Retinal pigment epithelial cell (primary cell): ENCODE measurements at regions not wholly inside any gene's neighbourhood (a gene's known extent, or its start where the extent isn't known, plus 50 kb on each side); places are given as distances from the start of the nearest gene placed in this dataset.
"Not testable (repeated sequence)": the region's sequence is repeated elsewhere in the genome, so short reads cannot be mapped to it uniquely, and the experiment has no call there.

Source experiments
- DNase-seq: peaks from one replicate; pipeline ENCODE4 v3.0.0-alpha.2; 2010; ENCODE audit warnings: low read depth
- H3K4me3 ChIP-seq: 2 replicates; pipeline ENCODE4 v1.5.1; 2011; ENCODE audit warnings: mild to moderate bottlenecking, low read length, control low read depth, moderate library complexity
- CTCF ChIP-seq: conservative IDR thresholded peaks from 2 replicates; pipeline ENCODE4 v1.5.1; 2011; ENCODE audit warnings: low read depth, low read length, control low read depth, inconsistent platforms

- H3K4me3 ChIP-seq, DNase-seq: not testable (repeated sequence)
These were observed 3248.2 kb upstream of the OR11H1 start for GRCh38 chr22:12279512-12280474.

GRCh38 chr22:12284690-12285089 lies 3243.3 kb upstream of the OR11H1 start:
- H3K4me3 ChIP-seq, DNase-seq: not testable (repeated sequence)
- TF ChIP-seq CTCF = peak; percentile 1

GRCh38 chr22:12297351-12297750 lies 3230.6 kb upstream of the OR11H1 start:
- DNase-seq, H3K4me3 ChIP-seq: not testable (repeated sequence)
